ENCODE measurements at regions not wholly inside any gene's neighbourhood (a gene's known extent, or its start where the extent isn't known, plus 50 kb on each side); places are given as distances from the start of the nearest gene placed in this dataset.

- Histone ChIP-seq H3K36me3 (replicated peaks; ENCODE audit: low read depth, low read length) (no peaks in the 10 kb centered on the region), H4K20me1 (ENCODE audit: insufficient read depth, low read length) (no peaks in the 10 kb centered on the region), H3K9ac (ENCODE audit: low read length) (no peak overlapping the region), H3K79me2 (ENCODE audit: low read length) (no peaks in the 10 kb centered on the region), H3K4me3 (ENCODE audit: low read length) (no peak overlapping the region), H3K4me2 (ENCODE audit: low read length) (no peak overlapping the region), H3K27me3 (ENCODE audit: low read depth, low read length) (no peaks in the 10 kb centered on the region), H3K4me1 (ENCODE audit: low read length) (no peaks in the 10 kb centered on the region), H3K9me3 (ENCODE audit: insufficient read depth, low read length) (no peaks in the 10 kb centered on the region), H3K27ac (ENCODE audit: low read length) (no peak overlapping the region), H2AFZ (ENCODE audit: low read depth, low read length) (no peak overlapping the region)
- TF ChIP-seq EZH2phosphoT487 (IDR thresholded peaks at IDR 0.05; ENCODE audit: low read depth): no peak
- TF ChIP-seq, protein P1, sequence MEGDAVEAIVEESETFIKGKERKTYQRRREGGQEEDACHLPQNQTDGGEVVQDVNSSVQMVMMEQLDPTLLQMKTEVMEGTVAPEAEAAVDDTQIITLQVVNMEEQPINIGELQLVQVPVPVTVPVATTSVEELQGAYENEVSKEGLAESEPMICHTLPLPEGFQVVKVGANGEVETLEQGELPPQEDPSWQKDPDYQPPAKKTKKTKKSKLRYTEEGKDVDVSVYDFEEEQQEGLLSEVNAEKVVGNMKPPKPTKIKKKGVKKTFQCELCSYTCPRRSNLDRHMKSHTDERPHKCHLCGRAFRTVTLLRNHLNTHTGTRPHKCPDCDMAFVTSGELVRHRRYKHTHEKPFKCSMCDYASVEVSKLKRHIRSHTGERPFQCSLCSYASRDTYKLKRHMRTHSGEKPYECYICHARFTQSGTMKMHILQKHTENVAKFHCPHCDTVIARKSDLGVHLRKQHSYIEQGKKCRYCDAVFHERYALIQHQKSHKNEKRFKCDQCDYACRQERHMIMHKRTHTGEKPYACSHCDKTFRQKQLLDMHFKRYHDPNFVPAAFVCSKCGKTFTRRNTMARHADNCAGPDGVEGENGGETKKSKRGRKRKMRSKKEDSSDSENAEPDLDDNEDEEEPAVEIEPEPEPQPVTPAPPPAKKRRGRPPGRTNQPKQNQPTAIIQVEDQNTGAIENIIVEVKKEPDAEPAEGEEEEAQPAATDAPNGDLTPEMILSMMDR (IDR thresholded peaks at IDR 0.05; ENCODE audit: low read depth, low read length): no peak
Measured at GRCh38 chr11:31987118-31988005, 103.5 kb upstream of the RCN1 start.

GRCh38 chr11:31986201-31986889, 104.5 kb upstream of the RCN1 start:
- Histone ChIP-seq H3K9ac (ENCODE audit: low read length) (no peak overlapping the region), H3K79me2 (ENCODE audit: low read length) (no peaks in the 10 kb centered on the region), H3K27me3 (ENCODE audit: low read depth, low read length) (no peaks in the 10 kb centered on the region), H4K20me1 (ENCODE audit: insufficient read depth, low read length) (no peaks in the 10 kb centered on the region), H3K9me3 (ENCODE audit: insufficient read depth, low read length) (no peaks in the 10 kb centered on the region), H3K36me3 (replicated peaks; ENCODE audit: low read depth, low read length) (no peaks in the 10 kb centered on the region), H3K4me3 (ENCODE audit: low read length) (no peak overlapping the region), H3K27ac (ENCODE audit: low read length) (no peak overlapping the region), H3K4me1 (ENCODE audit: low read length) (no peaks in the 10 kb centered on the region), H3K4me2 (ENCODE audit: low read length) (no peak overlapping the region), H2AFZ (ENCODE audit: low read depth, low read length) (no peak overlapping the region)
- TF ChIP-seq, protein P1 (IDR thresholded peaks at IDR 0.05; ENCODE audit: low read depth, low read length): no peak
- no peak for TF ChIP-seq EZH2phosphoT487 (IDR thresholded peaks at IDR 0.05; ENCODE audit: low read depth)

- no peak overlapping the region for H3K4me3 ChIP-seq (ENCODE audit: low read length)
- H2AFZ ChIP-seq (ENCODE audit: low read depth, low read length): no peak overlapping the region
- no peak overlapping the region for H3K27ac ChIP-seq (ENCODE audit: low read length)
- TF ChIP-seq EZH2phosphoT487 (IDR thresholded peaks at IDR 0.05; ENCODE audit: low read depth): no peak
- H3K36me3 ChIP-seq (replicated peaks; ENCODE audit: low read depth, low read length): no peaks in the 10 kb centered on the region
- H3K9me3 ChIP-seq (ENCODE audit: insufficient read depth, low read length): no peaks in the 10 kb centered on the region
- H3K27me3 ChIP-seq (ENCODE audit: low read depth, low read length): peaks cover 2% of the 10 kb centered on the region; the same call in 1 of the 2 replicates
- H3K79me2 ChIP-seq (ENCODE audit: low read length): no peaks in the 10 kb centered on the region
- no peak overlapping the region for H3K9ac ChIP-seq (ENCODE audit: low read length)
- no peaks in the 10 kb centered on the region for H3K4me1 ChIP-seq (ENCODE audit: low read length)
- no peaks in the 10 kb centered on the region for H4K20me1 ChIP-seq (ENCODE audit: insufficient read depth, low read length)
- H3K4me2 ChIP-seq (ENCODE audit: low read length): no peak overlapping the region
Measured at GRCh38 chr11:31981457-31981856, 109.4 kb upstream of the RCN1 start.

DNA sequence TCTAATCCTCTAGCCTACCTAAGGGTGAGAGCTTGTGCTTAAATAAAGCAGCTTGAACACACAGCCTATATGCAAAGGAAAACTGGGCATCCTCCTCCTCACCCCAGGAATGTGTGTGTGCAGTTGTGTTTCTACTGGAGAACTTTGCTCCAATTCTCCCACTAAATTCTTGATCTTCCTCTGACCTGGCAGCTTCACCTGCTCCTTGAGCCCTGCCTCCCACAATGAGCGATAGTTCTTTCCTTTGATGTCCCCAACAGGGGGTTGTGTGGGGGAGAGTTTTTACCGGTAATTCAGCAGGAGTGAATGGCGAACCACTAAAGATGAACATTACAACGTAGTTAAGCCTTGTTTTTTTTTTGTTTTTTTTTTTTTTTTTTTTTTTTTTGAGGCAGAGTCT, 113.5 kb upstream of the RCN1 start:
- TF ChIP-seq, protein P1 (IDR thresholded peaks at IDR 0.05; ENCODE audit: low read depth, low read length): no peak
- no peak for TF ChIP-seq EZH2phosphoT487 (IDR thresholded peaks at IDR 0.05; ENCODE audit: low read depth)
- Histone ChIP-seq H3K4me1 (ENCODE audit: low read length) (no peaks in the 10 kb centered on the region), H3K4me3 (ENCODE audit: low read length) (no peak overlapping the region), H3K4me2 (ENCODE audit: low read length) (no peak overlapping the region), H2AFZ (ENCODE audit: low read depth, low read length) (no peak overlapping the region), H3K27me3 (ENCODE audit: low read depth, low read length) (peaks cover 5% of the 10 kb centered on the region), H3K36me3 (replicated peaks; ENCODE audit: low read depth, low read length) (no peaks in the 10 kb centered on the region), H3K9ac (ENCODE audit: low read length) (no peak overlapping the region), H3K9me3 (ENCODE audit: insufficient read depth, low read length) (no peaks in the 10 kb centered on the region), H3K27ac (ENCODE audit: low read length) (no peak overlapping the region), H3K79me2 (ENCODE audit: low read length) (no peaks in the 10 kb centered on the region), H4K20me1 (ENCODE audit: insufficient read depth, low read length) (no peaks in the 10 kb centered on the region)
